ENCODE measurements at regions not wholly inside any gene's neighbourhood (a gene's known extent, or its start where the extent isn't known, plus 50 kb on each side); places are given as distances from the start of the nearest gene placed in this dataset.

DNA sequence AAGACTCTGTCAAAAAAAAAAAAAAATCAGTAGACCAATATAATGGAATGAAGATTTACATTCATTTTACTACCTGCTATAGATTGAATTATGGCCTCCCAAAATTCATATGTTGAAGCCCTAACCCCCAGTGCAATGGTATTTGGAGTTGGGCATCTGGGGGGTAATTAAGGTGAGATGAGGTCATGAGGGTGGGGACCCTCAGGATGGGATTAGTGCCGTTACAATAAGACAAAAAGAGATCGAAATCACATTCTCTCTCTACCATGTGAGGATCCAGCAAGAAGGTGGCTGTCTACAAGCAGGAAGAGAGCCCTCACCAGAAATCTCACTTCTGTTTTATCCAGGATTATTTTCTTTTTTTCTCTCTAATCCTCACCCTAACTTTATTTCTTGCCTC is 100.6 kb upstream of the LOC128125822 start:
- no peaks in the 10 kb centered on the region for H3K36me3 ChIP-seq (ENCODE audit: insufficient read depth, low read length)
- no peak overlapping the region for H3K4me3 Mint-ChIP-seq
- H3K4me1 ChIP-seq (ENCODE audit: insufficient read depth, low read length), result no peaks in the 10 kb centered on the region
- no peaks in the 10 kb centered on the region for H3K4me1 Mint-ChIP-seq
- no peaks in the 10 kb centered on the region for H3K36me3 Mint-ChIP-seq
- no peaks in the 10 kb centered on the region for H3K27me3 ChIP-seq (ENCODE audit: insufficient read depth, low read length, poor library complexity, severe bottlenecking)
- CTCF ChIA-PET, result no interaction called here
- no peak overlapping the region for H3K27ac ChIP-seq (ENCODE audit: low read depth, low read length)
- H3K9me3 ChIP-seq (ENCODE audit: low read length), result no peaks in the 10 kb centered on the region
- H3K27ac Mint-ChIP-seq, result no peak overlapping the region
- DNase-seq, result no peak
- POLR2A ChIA-PET, result no interaction called here
- peaks cover 2 to 5% of the 10 kb centered on the region in 2 donors for H3K27me3 Mint-ChIP-seq
- peaks cover 0 to 3% (median 0%) of the 10 kb centered on the region in 5 donors for H3K9me3 Mint-ChIP-seq
- no peak overlapping the region for H3K4me3 ChIP-seq (ENCODE audit: low read length)

DNA sequence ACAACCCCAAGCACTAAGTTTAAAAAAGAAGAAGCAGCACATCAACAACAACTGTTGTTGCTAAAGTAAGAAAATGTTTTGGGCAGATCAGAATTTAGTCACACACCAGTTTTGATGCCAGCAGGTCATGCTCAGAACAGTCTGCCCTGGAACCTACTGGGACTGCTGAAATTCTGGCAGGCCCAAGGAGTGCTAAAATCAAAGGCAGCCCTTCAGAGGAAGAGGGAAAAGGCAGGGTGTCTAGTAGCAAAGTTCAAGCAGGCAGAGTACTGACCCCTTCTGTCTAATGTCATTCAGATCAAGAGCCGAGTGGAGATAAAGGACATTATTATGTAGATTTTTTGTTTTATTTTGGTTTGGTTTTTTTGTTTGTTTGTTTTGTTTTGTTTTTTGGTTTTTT is 96.6 kb upstream of the LOC128125822 start:
- CTCF ChIA-PET, result no interaction called here
- no peaks in the 10 kb centered on the region for H3K36me3 ChIP-seq (ENCODE audit: insufficient read depth, low read length)
- no peaks in the 10 kb centered on the region for H3K4me1 ChIP-seq (ENCODE audit: insufficient read depth, low read length)
- H3K4me3 ChIP-seq (ENCODE audit: low read length), result no peak overlapping the region
- H3K9me3 ChIP-seq (ENCODE audit: low read length), result no peaks in the 10 kb centered on the region
- H3K27me3 ChIP-seq (ENCODE audit: insufficient read depth, low read length, poor library complexity, severe bottlenecking), result no peaks in the 10 kb centered on the region
- DNase-seq, result no peak
- Mint-ChIP-seq H3K4me3 (no peak overlapping the region), H3K9me3 (peaks cover 0 to 3% (median 0%) of the 10 kb centered on the region in 5 donors), H3K4me1 (no peaks in the 10 kb centered on the region), H3K27me3 (peaks cover 2 to 7% of the 10 kb centered on the region in 2 donors), H3K27ac (no peak overlapping the region), H3K36me3 (no peaks in the 10 kb centered on the region)
- no peak overlapping the region for H3K27ac ChIP-seq (ENCODE audit: low read depth, low read length)
- POLR2A ChIA-PET, result no interaction called here

- no peaks in the 10 kb centered on the region for H3K4me1 ChIP-seq (ENCODE audit: insufficient read depth, low read length)
- Mint-ChIP-seq H3K9me3 (peaks cover 0 to 3% (median 0%) of the 10 kb centered on the region in 5 donors), H3K4me1 (no peaks in the 10 kb centered on the region), H3K27me3 (peaks cover 0 to 7% of the 10 kb centered on the region in 2 donors), H3K36me3 (no peaks in the 10 kb centered on the region), H3K27ac (no peak overlapping the region), H3K4me3 (no peak overlapping the region)
- H3K4me3 ChIP-seq (ENCODE audit: low read length), result no peak overlapping the region
- H3K36me3 ChIP-seq (ENCODE audit: insufficient read depth, low read length), result no peaks in the 10 kb centered on the region
- ChIA-PET POLR2A (no interaction called here), CTCF (no interaction called here)
- H3K27me3 ChIP-seq (ENCODE audit: insufficient read depth, low read length, poor library complexity, severe bottlenecking), result no peaks in the 10 kb centered on the region
- no peak for DNase-seq
- H3K9me3 ChIP-seq (ENCODE audit: low read length), result no peaks in the 10 kb centered on the region
- H3K27ac ChIP-seq (ENCODE audit: low read depth, low read length), result no peak overlapping the region
Measured at GRCh38 chr6:63476302-63476701, 96.0 kb upstream of the LOC128125822 start.

- no peak overlapping the region for H3K27ac Mint-ChIP-seq
- POLR2A ChIA-PET, result no interaction called here
- no peaks in the 10 kb centered on the region for H3K36me3 Mint-ChIP-seq
- Histone ChIP-seq H3K9me3 (ENCODE audit: low read length) (no peaks in the 10 kb centered on the region), H3K36me3 (ENCODE audit: insufficient read depth, low read length) (no peaks in the 10 kb centered on the region), H3K4me3 (ENCODE audit: low read length) (no peak overlapping the region), H3K27ac (ENCODE audit: low read depth, low read length) (no peak overlapping the region), H3K27me3 (ENCODE audit: insufficient read depth, low read length, poor library complexity, severe bottlenecking) (no peaks in the 10 kb centered on the region), H3K4me1 (ENCODE audit: insufficient read depth, low read length) (no peaks in the 10 kb centered on the region)
- DNase-seq, result no peak
- no peaks in the 10 kb centered on the region for H3K4me1 Mint-ChIP-seq
- CTCF ChIA-PET, result no interaction called here
- H3K4me3 Mint-ChIP-seq, result no peak overlapping the region
- peaks cover 0 to 7% of the 10 kb centered on the region in 2 donors for H3K27me3 Mint-ChIP-seq
- H3K9me3 Mint-ChIP-seq, result no peaks in the 10 kb centered on the region
Measured at GRCh38 chr6:63477422-63478040, 94.7 kb upstream of the LOC128125822 start.

DNA sequence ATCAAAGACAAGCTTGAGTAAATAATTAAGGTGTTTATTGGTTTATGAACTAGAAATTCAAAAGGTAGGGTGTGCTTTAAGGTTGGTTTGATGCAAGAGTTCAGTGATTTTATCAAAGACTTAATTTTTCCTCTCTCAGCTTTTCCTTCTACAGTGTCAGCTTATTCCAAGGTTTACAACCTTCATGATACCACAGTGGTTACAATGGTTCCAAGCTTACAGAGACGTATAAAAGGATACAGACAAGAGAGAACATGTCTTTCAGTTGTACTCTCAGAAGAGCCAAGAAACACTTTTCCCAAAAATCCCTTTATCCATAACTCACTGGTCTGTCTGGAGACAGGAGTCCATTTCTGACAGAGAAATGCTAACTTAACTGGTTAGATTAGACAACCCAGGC is 93.5 kb upstream of the LOC128125822 start:
- Mint-ChIP-seq H3K27me3 (peaks cover 0 to 7% of the 10 kb centered on the region in 2 donors), H3K27ac (no peak overlapping the region), H3K4me3 (no peak overlapping the region), H3K4me1 (no peaks in the 10 kb centered on the region), H3K9me3 (no peaks in the 10 kb centered on the region), H3K36me3 (no peaks in the 10 kb centered on the region)
- ChIA-PET POLR2A (no interaction called here), CTCF (no interaction called here)
- no peaks in the 10 kb centered on the region for H3K4me1 ChIP-seq (ENCODE audit: insufficient read depth, low read length)
- no peaks in the 10 kb centered on the region for H3K27me3 ChIP-seq (ENCODE audit: insufficient read depth, low read length, poor library complexity, severe bottlenecking)
- H3K4me3 ChIP-seq (ENCODE audit: low read length), result no peak overlapping the region
- no peak for DNase-seq
- H3K9me3 ChIP-seq (ENCODE audit: low read length), result no peaks in the 10 kb centered on the region
- no peaks in the 10 kb centered on the region for H3K36me3 ChIP-seq (ENCODE audit: insufficient read depth, low read length)
- H3K27ac ChIP-seq (ENCODE audit: low read depth, low read length), result no peak overlapping the region

GRCh38 chr6:63486196-63486595 is 86.1 kb upstream of the LOC128125822 start:
- Histone ChIP-seq H3K36me3 (ENCODE audit: insufficient read depth, low read length) (no peaks in the 10 kb centered on the region), H3K9me3 (ENCODE audit: low read length) (no peaks in the 10 kb centered on the region), H3K4me1 (ENCODE audit: insufficient read depth, low read length) (no peaks in the 10 kb centered on the region), H3K4me3 (ENCODE audit: low read length) (no peak overlapping the region), H3K27me3 (ENCODE audit: insufficient read depth, low read length, poor library complexity, severe bottlenecking) (no peaks in the 10 kb centered on the region), H3K27ac (ENCODE audit: low read depth, low read length) (no peak overlapping the region)
- no peak for DNase-seq
- Mint-ChIP-seq H3K27ac (no peak overlapping the region), H3K9me3 (no peaks in the 10 kb centered on the region), H3K27me3 (peaks cover 2 to 18% of the 10 kb centered on the region in 2 donors), H3K4me1 (no peaks in the 10 kb centered on the region), H3K36me3 (no peaks in the 10 kb centered on the region), H3K4me3 (no peak overlapping the region)
- ChIA-PET CTCF (no interaction called here), POLR2A (no interaction called here)

GRCh38 chr6:63487103-63487813 is 85.0 kb upstream of the LOC128125822 start:
- no peak for DNase-seq
- CTCF ChIA-PET, result no interaction called here
- Histone ChIP-seq H3K4me1 (ENCODE audit: insufficient read depth, low read length) (no peaks in the 10 kb centered on the region), H3K4me3 (ENCODE audit: low read length) (no peak overlapping the region), H3K27ac (ENCODE audit: low read depth, low read length) (no peak overlapping the region), H3K27me3 (ENCODE audit: insufficient read depth, low read length, poor library complexity, severe bottlenecking) (no peaks in the 10 kb centered on the region), H3K36me3 (ENCODE audit: insufficient read depth, low read length) (no peaks in the 10 kb centered on the region), H3K9me3 (ENCODE audit: low read length) (no peaks in the 10 kb centered on the region)
- H3K9me3 Mint-ChIP-seq, result no peaks in the 10 kb centered on the region
- POLR2A ChIA-PET, result no interaction called here
- no peaks in the 10 kb centered on the region for H3K36me3 Mint-ChIP-seq
- no peak overlapping the region for H3K27ac Mint-ChIP-seq
- H3K27me3 Mint-ChIP-seq, result peaks cover 2 to 18% of the 10 kb centered on the region in 2 donors
- H3K4me3 Mint-ChIP-seq, result no peak overlapping the region
- H3K4me1 Mint-ChIP-seq, result no peaks in the 10 kb centered on the region

DNA sequence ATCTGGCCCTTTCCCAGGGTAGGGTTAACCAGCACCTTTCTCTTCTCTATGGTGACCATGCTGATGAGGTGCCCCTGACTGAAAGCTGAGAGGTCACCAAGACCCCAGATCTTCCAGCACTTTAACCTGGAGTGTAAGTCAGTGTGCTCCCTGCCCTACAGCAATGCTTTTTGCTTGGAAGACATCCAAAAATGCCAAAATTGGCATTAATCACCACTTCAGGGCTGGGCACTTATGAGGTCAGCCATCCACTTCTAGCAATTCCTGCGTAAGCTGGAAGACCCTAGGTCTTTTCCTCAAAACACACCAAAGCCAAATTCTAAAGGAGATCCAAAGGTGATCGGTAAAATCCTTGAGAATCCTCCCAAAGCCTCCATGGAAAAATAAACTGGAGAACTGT is 81.2 kb upstream of the LOC128125822 start:
- DNase-seq, result no peak
- POLR2A ChIA-PET, result no interaction called here
- Mint-ChIP-seq H3K27ac (peak overlapping the region in 1 of 8 donors; percentile 3), H3K36me3 (no peaks in the 10 kb centered on the region), H3K9me3 (no peaks in the 10 kb centered on the region), H3K4me3 (no peak overlapping the region), H3K27me3 (peaks cover 0 to 11% of the 10 kb centered on the region in 2 donors), H3K4me1 (no peaks in the 10 kb centered on the region)
- H3K4me3 ChIP-seq (ENCODE audit: low read length), result no peak overlapping the region
- CTCF ChIA-PET, result no interaction called here
- no peaks in the 10 kb centered on the region for H3K36me3 ChIP-seq (ENCODE audit: insufficient read depth, low read length)
- no peaks in the 10 kb centered on the region for H3K4me1 ChIP-seq (ENCODE audit: insufficient read depth, low read length)
- no peak overlapping the region for H3K27ac ChIP-seq (ENCODE audit: low read depth, low read length)
- no peaks in the 10 kb centered on the region for H3K9me3 ChIP-seq (ENCODE audit: low read length)
- no peaks in the 10 kb centered on the region for H3K27me3 ChIP-seq (ENCODE audit: insufficient read depth, low read length, poor library complexity, severe bottlenecking)

Measured in CD8-positive, alpha-beta memory T cell (primary cell).